ENCODE measurements at regions not wholly inside any gene's neighbourhood (a gene's known extent, or its start where the extent isn't known, plus 50 kb on each side); places are given as distances from the start of the nearest gene placed in this dataset.

DNA sequence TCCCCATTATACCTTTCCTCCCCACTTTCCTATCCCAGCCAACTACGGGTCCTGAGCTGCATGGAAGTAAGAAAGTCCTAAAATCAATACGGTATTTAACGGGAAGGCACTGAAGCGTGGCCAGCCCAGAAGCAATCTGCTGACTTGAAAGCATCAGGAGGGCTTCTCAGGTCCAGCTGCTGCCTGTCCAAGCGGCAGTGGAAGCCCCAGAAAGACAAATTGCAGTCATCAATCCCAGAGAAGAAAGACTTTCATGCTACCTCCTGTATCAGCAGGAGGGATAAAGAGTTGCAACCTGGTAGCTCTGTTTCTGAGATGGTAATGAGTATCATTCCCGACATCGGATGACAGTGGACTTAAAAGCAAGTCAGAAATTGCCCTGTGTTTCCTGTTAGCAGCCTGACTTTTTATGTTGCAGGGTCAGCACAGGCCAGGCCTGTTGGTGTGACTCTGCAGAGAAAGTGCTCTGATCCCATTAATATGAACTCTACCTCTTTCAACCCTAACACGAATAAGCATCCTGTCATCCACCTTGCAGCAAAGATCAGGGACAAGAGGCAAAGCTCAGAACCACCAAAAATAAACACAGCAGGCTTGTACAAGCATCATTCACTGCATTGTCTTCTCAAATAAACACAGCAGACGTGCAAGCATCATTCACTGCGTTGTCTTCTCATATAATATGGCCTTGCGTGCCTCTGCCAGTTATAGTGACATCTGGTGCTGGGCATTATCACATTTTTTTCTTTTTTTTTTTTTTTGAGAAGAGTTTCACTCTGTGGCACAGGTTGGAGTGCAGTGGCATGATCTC is 358.6 kb upstream of the CDH11 start:
- no peaks in the 10 kb centered on the region for H3K9me3 Mint-ChIP-seq (ENCODE audit: unreplicated experiment)
- Histone ChIP-seq H4K20me1 (ENCODE audit: insufficient read depth, low read length) (no peaks in the 10 kb centered on the region), H3K79me2 (ENCODE audit: insufficient read depth, low read length) (no peaks in the 10 kb centered on the region), H3K27me3 (ENCODE audit: insufficient read depth, low read length) (no peaks in the 10 kb centered on the region), H3K36me3 (ENCODE audit: insufficient read depth, low read length) (no peaks in the 10 kb centered on the region), H2AFZ (ENCODE audit: low read depth, low read length) (no peak overlapping the region), H3K27ac (ENCODE audit: low read depth, low read length) (no peak overlapping the region), H3K4me3 (ENCODE audit: insufficient read depth, low read depth, low read length) (no peak overlapping the region), H3K4me1 (ENCODE audit: insufficient read depth, low read length) (no peaks in the 10 kb centered on the region), H3K9ac (ENCODE audit: low read length) (no peak overlapping the region), H3K9me3 (ENCODE audit: insufficient read depth, low read depth, low read length) (no peaks in the 10 kb centered on the region), H3K4me2 (ENCODE audit: low read length) (no peak overlapping the region)
- H3K36me3 Mint-ChIP-seq (ENCODE audit: low read depth, unreplicated experiment) = no peaks in the 10 kb centered on the region
- H3K27me3 Mint-ChIP-seq (ENCODE audit: low read depth, unreplicated experiment) = peaks cover 18% of the 10 kb centered on the region
- no peak for TF ChIP-seq EZH2 (IDR thresholded peaks at IDR 0.05; ENCODE audit: insufficient read depth, low read length)
- TF ChIP-seq, protein P1, sequence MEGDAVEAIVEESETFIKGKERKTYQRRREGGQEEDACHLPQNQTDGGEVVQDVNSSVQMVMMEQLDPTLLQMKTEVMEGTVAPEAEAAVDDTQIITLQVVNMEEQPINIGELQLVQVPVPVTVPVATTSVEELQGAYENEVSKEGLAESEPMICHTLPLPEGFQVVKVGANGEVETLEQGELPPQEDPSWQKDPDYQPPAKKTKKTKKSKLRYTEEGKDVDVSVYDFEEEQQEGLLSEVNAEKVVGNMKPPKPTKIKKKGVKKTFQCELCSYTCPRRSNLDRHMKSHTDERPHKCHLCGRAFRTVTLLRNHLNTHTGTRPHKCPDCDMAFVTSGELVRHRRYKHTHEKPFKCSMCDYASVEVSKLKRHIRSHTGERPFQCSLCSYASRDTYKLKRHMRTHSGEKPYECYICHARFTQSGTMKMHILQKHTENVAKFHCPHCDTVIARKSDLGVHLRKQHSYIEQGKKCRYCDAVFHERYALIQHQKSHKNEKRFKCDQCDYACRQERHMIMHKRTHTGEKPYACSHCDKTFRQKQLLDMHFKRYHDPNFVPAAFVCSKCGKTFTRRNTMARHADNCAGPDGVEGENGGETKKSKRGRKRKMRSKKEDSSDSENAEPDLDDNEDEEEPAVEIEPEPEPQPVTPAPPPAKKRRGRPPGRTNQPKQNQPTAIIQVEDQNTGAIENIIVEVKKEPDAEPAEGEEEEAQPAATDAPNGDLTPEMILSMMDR (IDR thresholded peaks at IDR 0.05; ENCODE audit: insufficient read depth, low read depth, low read length) = no peak
- DNase-seq (ENCODE audit: low read depth) (no peak), FAIRE-seq (no peak)
- H3K27ac Mint-ChIP-seq (ENCODE audit: unreplicated experiment) = no peak overlapping the region
- no peak overlapping the region for H3K4me3 Mint-ChIP-seq (ENCODE audit: unreplicated experiment)
- no peaks in the 10 kb centered on the region for H3K4me1 Mint-ChIP-seq (ENCODE audit: low read depth, unreplicated experiment)

DNA sequence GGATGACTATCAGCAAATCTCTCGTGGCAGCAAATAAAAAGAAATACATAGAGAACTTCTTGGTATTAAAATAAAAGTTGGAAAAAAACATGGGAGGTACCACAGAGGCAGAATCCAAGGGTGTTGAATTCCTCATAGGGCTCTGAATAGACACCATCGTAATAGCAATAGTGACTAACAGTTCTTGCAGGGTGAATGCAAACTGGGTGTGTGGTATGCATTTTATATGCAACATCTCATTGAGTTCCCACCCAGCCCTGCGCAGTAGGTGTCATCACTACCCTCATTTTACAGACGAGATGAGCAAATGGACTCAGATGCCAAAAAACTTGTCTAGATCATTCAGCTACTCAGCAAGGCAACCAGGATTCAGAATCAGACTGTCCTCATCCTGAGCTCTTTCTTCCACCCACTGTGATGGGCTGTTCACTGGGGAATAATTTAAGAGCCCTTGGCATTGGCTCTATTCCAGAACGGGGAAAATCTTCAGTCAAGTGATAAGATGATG is 354.6 kb upstream of the CDH11 start:
- peaks cover 18% of the 10 kb centered on the region for H3K27me3 Mint-ChIP-seq (ENCODE audit: low read depth, unreplicated experiment)
- H3K9me3 Mint-ChIP-seq (ENCODE audit: unreplicated experiment) = no peaks in the 10 kb centered on the region
- H3K4me3 Mint-ChIP-seq (ENCODE audit: unreplicated experiment) = no peak overlapping the region
- no peaks in the 10 kb centered on the region for H3K9me3 ChIP-seq (ENCODE audit: insufficient read depth, low read depth, low read length)
- no peaks in the 10 kb centered on the region for H4K20me1 ChIP-seq (ENCODE audit: insufficient read depth, low read length)
- H3K79me2 ChIP-seq (ENCODE audit: insufficient read depth, low read length) = no peaks in the 10 kb centered on the region
- no peak overlapping the region for H2AFZ ChIP-seq (ENCODE audit: low read depth, low read length)
- H3K4me2 ChIP-seq (ENCODE audit: low read length) = no peak overlapping the region
- H3K36me3 ChIP-seq (ENCODE audit: insufficient read depth, low read length) = no peaks in the 10 kb centered on the region
- TF ChIP-seq, protein P1 (IDR thresholded peaks at IDR 0.05; ENCODE audit: insufficient read depth, low read depth, low read length) = no peak
- TF ChIP-seq EZH2 (IDR thresholded peaks at IDR 0.05; ENCODE audit: insufficient read depth, low read length) = no peak
- H3K4me1 ChIP-seq (ENCODE audit: insufficient read depth, low read length) = no peaks in the 10 kb centered on the region
- no peak overlapping the region for H3K27ac Mint-ChIP-seq (ENCODE audit: unreplicated experiment)
- no peak overlapping the region for H3K9ac ChIP-seq (ENCODE audit: low read length)
- no peak for FAIRE-seq
- H3K27me3 ChIP-seq (ENCODE audit: insufficient read depth, low read length) = no peaks in the 10 kb centered on the region
- no peaks in the 10 kb centered on the region for H3K4me1 Mint-ChIP-seq (ENCODE audit: low read depth, unreplicated experiment)
- H3K27ac ChIP-seq (ENCODE audit: low read depth, low read length) = no peak overlapping the region
- H3K36me3 Mint-ChIP-seq (ENCODE audit: low read depth, unreplicated experiment) = no peaks in the 10 kb centered on the region
- DNase-seq (ENCODE audit: low read depth) = no peak
- H3K4me3 ChIP-seq (ENCODE audit: insufficient read depth, low read depth, low read length) = no peak overlapping the region

DNA sequence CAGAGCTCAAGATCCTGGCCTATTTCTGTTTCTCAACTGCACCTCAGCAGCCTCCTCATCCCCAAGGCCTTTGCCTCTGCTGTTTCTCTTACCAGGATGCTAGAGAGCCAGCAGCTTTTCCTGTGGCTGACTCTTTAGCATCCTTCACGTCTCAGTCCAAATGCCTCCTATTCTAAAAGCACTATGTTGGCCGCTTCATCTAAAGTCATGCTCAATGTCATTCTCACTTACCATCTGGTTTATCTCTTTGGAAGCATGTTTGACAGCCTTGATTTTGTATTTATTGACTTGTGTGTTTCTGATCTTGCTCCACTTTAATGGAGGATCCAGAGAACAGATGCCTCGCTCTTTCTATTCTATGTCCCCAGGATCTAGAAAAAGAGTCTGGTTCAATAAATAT is 351.8 kb upstream of the CDH11 start:
- Histone ChIP-seq H3K27me3 (ENCODE audit: insufficient read depth, low read length) (no peaks in the 10 kb centered on the region), H3K9me3 (ENCODE audit: insufficient read depth, low read depth, low read length) (no peaks in the 10 kb centered on the region), H3K9ac (ENCODE audit: low read length) (no peak overlapping the region), H3K4me1 (ENCODE audit: insufficient read depth, low read length) (no peaks in the 10 kb centered on the region), H3K79me2 (ENCODE audit: insufficient read depth, low read length) (no peaks in the 10 kb centered on the region), H3K4me2 (ENCODE audit: low read length) (no peak overlapping the region), H3K27ac (ENCODE audit: low read depth, low read length) (no peak overlapping the region), H2AFZ (ENCODE audit: low read depth, low read length) (no peak overlapping the region), H3K36me3 (ENCODE audit: insufficient read depth, low read length) (no peaks in the 10 kb centered on the region), H3K4me3 (ENCODE audit: insufficient read depth, low read depth, low read length) (no peak overlapping the region), H4K20me1 (ENCODE audit: insufficient read depth, low read length) (no peaks in the 10 kb centered on the region)
- Mint-ChIP-seq H3K4me1 (ENCODE audit: low read depth, unreplicated experiment) (no peaks in the 10 kb centered on the region), H3K36me3 (ENCODE audit: low read depth, unreplicated experiment) (no peaks in the 10 kb centered on the region), H3K9me3 (ENCODE audit: unreplicated experiment) (no peaks in the 10 kb centered on the region), H3K4me3 (ENCODE audit: unreplicated experiment) (no peak overlapping the region), H3K27me3 (ENCODE audit: low read depth, unreplicated experiment) (peaks cover 24% of the 10 kb centered on the region), H3K27ac (ENCODE audit: unreplicated experiment) (no peak overlapping the region)
- DNase-seq (ENCODE audit: low read depth) (no peak), FAIRE-seq (no peak)
- TF ChIP-seq, protein P1 (IDR thresholded peaks at IDR 0.05; ENCODE audit: insufficient read depth, low read depth, low read length) = no peak
- TF ChIP-seq EZH2 (IDR thresholded peaks at IDR 0.05; ENCODE audit: insufficient read depth, low read length) = no peak
